Mammary epithelial cell (primary cell): ENCODE measurements at regions not wholly inside any gene's neighbourhood (a gene's known extent, or its start where the extent isn't known, plus 50 kb on each side); places are given as distances from the start of the nearest gene placed in this dataset.

Experiments
- CTCF ChIP-seq, 2 donors: IDR thresholded peaks in 1 of 2; conservative IDR thresholded peaks in 1 of 2; 2 replicates each; pipeline ENCODE4 v1.5.1; 2011 to 2012; ENCODE audit warnings: inconsistent platforms in 2 of 2, low read length in 2 of 2, mild to moderate bottlenecking in 2 of 2, control low read depth in 1 of 2, low read depth in 1 of 2; ENCODE audit not compliant: insufficient read depth in 1 of 2; ENCODE audit errors: extremely low read depth in 1 of 2
- EZH2 ChIP-seq: IDR thresholded peaks from 2 replicates; pipeline ENCODE4 v1.6.1; 2012; ENCODE audit warnings: low read length, inconsistent platforms, borderline replicate concordance

GRCh38 chr13:57003682-57004081 is 137.0 kb upstream of the PRR20A start:
- TF ChIP-seq CTCF (conservative IDR thresholded peaks at IDR 0.05 in 1 of 2, IDR thresholded peaks at IDR 0.05 in 1 of 2; ENCODE audit: extremely low read depth in 1 of 2, insufficient read depth in 1 of 2, low read depth in 1 of 2, low read length in 2 of 2) = no peak
- TF ChIP-seq EZH2 = no peak
